ENCODE measurements at regions not wholly inside any gene's neighbourhood (a gene's known extent, or its start where the extent isn't known, plus 50 kb on each side); places are given as distances from the start of the nearest gene placed in this dataset.

- no peak for TF ChIP-seq RAD21 (IDR thresholded peaks at IDR 0.05 in 1 of 2, conservative IDR thresholded peaks at IDR 0.05 in 1 of 2; ENCODE audit: low read depth in 2 of 2, low read length in 2 of 2)
- no peak for TF ChIP-seq RNF2 (IDR thresholded peaks at IDR 0.05; ENCODE audit: borderline replicate concordance, low read depth, low read length, missing control alignments, poor library complexity, severe bottlenecking)
- TF ChIP-seq SIX5 (IDR thresholded peaks at IDR 0.05; ENCODE audit: low read depth, low read length): no peak
- TF ChIP-seq POLR2AphosphoS5 (IDR thresholded peaks at IDR 0.05; ENCODE audit: low read depth, low read length): no peak
- no peak for TF ChIP-seq SAP30 (IDR thresholded peaks at IDR 0.05; ENCODE audit: insufficient read depth, insufficient replicate concordance, low read length)
- no peak for TF ChIP-seq POU5F1 (IDR thresholded peaks at IDR 0.05; ENCODE audit: low read depth, low read length)
- TF ChIP-seq CBX5 (IDR thresholded peaks at IDR 0.05; ENCODE audit: low read depth, low read length): no peak
- no peak for TF ChIP-seq EGR1 (IDR thresholded peaks at IDR 0.05; ENCODE audit: borderline replicate concordance, low read depth, low read length)
- TF ChIP-seq SIN3A (conservative IDR thresholded peaks at IDR 0.05 in 1 of 2, IDR thresholded peaks at IDR 0.05 in 1 of 2; ENCODE audit: low read depth in 1 of 2, low read length in 2 of 2): no peak
Measured at GRCh38 chr5:51882647-51883046, 499.4 kb downstream of the ISL1 start (continued).
